ENCODE measurements at regions not wholly inside any gene's neighbourhood (a gene's known extent, or its start where the extent isn't known, plus 50 kb on each side); places are given as distances from the start of the nearest gene placed in this dataset.

DNA sequence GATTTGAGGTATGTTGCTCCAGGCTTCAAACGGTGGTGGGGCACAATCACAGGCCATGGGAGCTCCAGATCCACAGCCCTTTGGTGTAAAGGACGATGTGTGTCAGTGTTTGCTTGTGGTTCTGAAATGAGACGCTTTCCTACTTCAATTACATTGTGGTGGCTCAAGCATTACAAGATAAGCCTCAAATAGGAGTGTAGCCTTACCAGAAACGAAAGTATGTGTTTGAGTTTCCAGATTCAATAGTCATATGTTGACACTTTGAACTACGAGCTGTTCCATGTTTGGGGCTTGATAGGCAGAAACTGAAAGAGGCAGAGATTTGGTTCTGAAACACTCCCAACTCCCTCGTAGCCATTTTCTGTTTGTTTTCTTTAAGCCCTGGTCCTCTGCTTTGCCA is 187.1 kb downstream of the MYLK4 start:
- Histone ChIP-seq H3K9me3 (ENCODE audit: control insufficient read depth, insufficient read depth, low read depth, low read length) (no peaks in the 10 kb centered on the region), H3K36me3 (ENCODE audit: control insufficient read depth in 2 of 2, insufficient read depth in 1 of 2, low read length in 2 of 2) (no peaks in the 10 kb centered on the region), H3K27ac (ENCODE audit: extremely low read depth, low read depth, low read length) (no peak overlapping the region), H3K4me1 (ENCODE audit: control insufficient read depth, insufficient read depth, low read length) (0 out of 2 replicates have a peak, but pooled peaks cover 3% of the 10 kb centered on the region), H3K4me3 (ENCODE audit: low read depth, low read length) (no peak overlapping the region)
- TF ChIP-seq RBAK (tag by site-specific recombination; IDR thresholded peaks at IDR 0.05) (no peak), ZNF621 (tag by site-specific recombination; IDR thresholded peaks at IDR 0.05) (no peak), ZNF169 (tag by site-specific recombination; IDR thresholded peaks at IDR 0.05) (no peak), ZNF155 (tag by site-specific recombination; IDR thresholded peaks at IDR 0.05) (no peak), ZNF677 (tag by site-specific recombination; IDR thresholded peaks at IDR 0.05) (no peak), ZNF747 (tag by site-specific recombination; IDR thresholded peaks at IDR 0.05) (no peak), ZFHX2 (tag by site-specific recombination; conservative IDR thresholded peaks at IDR 0.05) (no peak), ZNF37A (tag by site-specific recombination; IDR thresholded peaks at IDR 0.05) (no peak), FEZF1 (tag by site-specific recombination; IDR thresholded peaks at IDR 0.05) (no peak), ZNF837 (tag by site-specific recombination; IDR thresholded peaks at IDR 0.05) (no peak), SP3 (tag by site-specific recombination; IDR thresholded peaks at IDR 0.05) (no peak), TSHZ1 (tag by site-specific recombination; IDR thresholded peaks at IDR 0.05; ENCODE audit: borderline replicate concordance) (no peak)
- CTCF ChIA-PET, result no interaction called here
- POLR2A ChIA-PET, result no interaction called here

DNA sequence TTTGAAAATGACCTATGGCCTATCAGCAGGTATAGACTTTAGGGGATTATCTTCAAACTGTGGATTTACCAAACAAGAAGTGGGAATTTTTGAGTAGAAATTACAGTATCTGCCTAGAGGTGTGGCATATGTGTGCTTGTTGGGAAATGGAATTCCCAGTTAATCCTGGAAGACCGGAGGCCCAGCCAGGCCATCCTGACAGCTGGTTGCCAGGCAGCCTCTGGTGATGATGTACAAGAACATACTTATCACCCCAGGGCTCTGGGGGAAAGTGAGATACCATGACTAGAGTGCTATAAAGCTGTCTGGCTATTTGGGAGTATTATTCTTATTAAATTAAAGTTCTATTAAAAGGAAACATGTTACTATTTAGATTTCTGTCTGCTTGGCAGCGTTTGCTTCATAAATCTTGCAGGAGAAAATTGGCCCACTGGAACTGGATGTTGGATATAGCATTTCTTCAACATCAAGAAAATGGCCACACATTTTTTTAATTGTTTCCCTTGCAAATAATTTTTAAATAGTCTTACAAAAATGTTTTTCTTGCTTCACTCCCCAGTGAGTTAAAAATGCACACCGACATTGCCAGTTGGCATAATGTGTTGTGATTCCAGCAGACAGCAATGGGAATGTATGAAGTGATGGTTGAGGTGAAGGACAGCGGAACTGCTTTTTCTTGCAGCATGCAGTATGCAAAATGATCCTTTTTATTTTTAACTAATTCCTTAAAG is 187.8 kb downstream of the MYLK4 start:
- TF ChIP-seq RBAK (tag by site-specific recombination; IDR thresholded peaks at IDR 0.05) (no peak), ZNF654 (tag by site-specific recombination; IDR thresholded peaks at IDR 0.05; ENCODE audit: low read depth) (no peak), ZNF266 (tag by site-specific recombination; IDR thresholded peaks at IDR 0.05; ENCODE audit: low read depth) (no peak)
- TF ChIP-seq, protein P1, sequence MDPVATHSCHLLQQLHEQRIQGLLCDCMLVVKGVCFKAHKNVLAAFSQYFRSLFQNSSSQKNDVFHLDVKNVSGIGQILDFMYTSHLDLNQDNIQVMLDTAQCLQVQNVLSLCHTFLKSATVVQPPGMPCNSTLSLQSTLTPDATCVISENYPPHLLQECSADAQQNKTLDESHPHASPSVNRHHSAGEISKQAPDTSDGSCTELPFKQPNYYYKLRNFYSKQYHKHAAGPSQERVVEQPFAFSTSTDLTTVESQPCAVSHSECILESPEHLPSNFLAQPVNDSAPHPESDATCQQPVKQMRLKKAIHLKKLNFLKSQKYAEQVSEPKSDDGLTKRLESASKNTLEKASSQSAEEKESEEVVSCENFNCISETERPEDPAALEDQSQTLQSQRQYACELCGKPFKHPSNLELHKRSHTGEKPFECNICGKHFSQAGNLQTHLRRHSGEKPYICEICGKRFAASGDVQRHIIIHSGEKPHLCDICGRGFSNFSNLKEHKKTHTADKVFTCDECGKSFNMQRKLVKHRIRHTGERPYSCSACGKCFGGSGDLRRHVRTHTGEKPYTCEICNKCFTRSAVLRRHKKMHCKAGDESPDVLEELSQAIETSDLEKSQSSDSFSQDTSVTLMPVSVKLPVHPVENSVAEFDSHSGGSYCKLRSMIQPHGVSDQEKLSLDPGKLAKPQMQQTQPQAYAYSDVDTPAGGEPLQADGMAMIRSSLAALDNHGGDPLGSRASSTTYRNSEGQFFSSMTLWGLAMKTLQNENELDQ (tag by site-specific recombination; IDR thresholded peaks at IDR 0.05; ENCODE audit: low read depth), result no peak
- Histone ChIP-seq H3K36me3 (ENCODE audit: control insufficient read depth in 2 of 2, insufficient read depth in 1 of 2, low read length in 2 of 2) (no peaks in the 10 kb centered on the region), H3K9me3 (ENCODE audit: control insufficient read depth, insufficient read depth, low read depth, low read length) (no peaks in the 10 kb centered on the region), H3K27ac (ENCODE audit: extremely low read depth, low read depth, low read length) (no peak overlapping the region), H3K4me3 (ENCODE audit: low read depth, low read length) (no peak overlapping the region), H3K4me1 (ENCODE audit: control insufficient read depth, insufficient read depth, low read length) (0 out of 2 replicates have a peak, but pooled peaks cover 3% of the 10 kb centered on the region)
- ChIA-PET CTCF (no interaction called here), POLR2A (no interaction called here)
